Lower leg skin (tissue), 3 donors: ENCODE measurements at regions not wholly inside any gene's neighbourhood (a gene's known extent, or its start where the extent isn't known, plus 50 kb on each side); places are given as distances from the start of the nearest gene placed in this dataset.

Experiments used
- POLR2A ChIP-seq, 2 donors: fragments of 450-650 bp; IDR thresholded peaks; one replicate each; pipeline ENCODE4 v1.6.1; 2016 to 2017; ENCODE audit warnings: antibody characterized with exemption in 2 of 2, mild to moderate bottlenecking in 1 of 2, moderate library complexity in 1 of 2
- TF ChIP-seq, protein P1 (sequence below), 3 donors: fragments of 450-650 bp; IDR thresholded peaks; one replicate each; pipeline ENCODE4 v1.5.1; 2016; ENCODE audit warnings: antibody characterized with exemption in 3 of 3, mild to moderate bottlenecking in 3 of 3, moderate library complexity in 2 of 3

DNA sequence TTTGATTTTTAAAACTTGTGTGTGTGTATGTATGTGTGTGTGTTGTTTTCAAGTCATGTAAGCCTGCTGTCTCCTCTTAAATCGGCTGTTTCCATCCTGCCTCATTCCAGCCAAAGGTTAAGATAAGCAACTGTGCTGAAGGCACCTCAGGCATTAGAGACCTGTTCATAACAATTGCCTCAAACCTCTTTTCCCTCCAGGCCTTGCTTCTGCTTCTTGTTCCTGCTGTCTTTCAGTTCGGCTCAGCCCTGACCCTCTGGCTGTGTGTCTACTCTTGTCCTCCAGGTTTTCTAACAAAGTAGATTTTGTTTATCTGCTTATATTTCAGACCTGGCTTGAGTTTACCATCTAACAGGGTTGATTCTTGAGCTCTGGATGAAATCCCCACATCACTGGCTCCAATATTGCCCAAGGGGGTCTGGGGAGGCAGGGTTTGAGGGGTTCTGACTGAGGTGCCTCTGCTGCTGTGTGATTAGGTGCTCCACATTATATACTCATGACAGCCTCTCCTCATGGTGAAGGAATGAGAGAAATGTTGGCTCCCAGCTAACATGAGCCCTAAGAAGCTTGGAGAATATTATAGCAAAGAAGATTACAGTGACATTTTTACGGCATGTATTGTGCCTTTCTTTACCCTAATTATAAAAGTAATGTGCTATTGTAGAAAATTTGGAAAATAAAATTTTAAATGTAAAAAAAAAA lies 229.7 kb upstream of the PIK3R1 start:
- TF ChIP-seq, protein P1, sequence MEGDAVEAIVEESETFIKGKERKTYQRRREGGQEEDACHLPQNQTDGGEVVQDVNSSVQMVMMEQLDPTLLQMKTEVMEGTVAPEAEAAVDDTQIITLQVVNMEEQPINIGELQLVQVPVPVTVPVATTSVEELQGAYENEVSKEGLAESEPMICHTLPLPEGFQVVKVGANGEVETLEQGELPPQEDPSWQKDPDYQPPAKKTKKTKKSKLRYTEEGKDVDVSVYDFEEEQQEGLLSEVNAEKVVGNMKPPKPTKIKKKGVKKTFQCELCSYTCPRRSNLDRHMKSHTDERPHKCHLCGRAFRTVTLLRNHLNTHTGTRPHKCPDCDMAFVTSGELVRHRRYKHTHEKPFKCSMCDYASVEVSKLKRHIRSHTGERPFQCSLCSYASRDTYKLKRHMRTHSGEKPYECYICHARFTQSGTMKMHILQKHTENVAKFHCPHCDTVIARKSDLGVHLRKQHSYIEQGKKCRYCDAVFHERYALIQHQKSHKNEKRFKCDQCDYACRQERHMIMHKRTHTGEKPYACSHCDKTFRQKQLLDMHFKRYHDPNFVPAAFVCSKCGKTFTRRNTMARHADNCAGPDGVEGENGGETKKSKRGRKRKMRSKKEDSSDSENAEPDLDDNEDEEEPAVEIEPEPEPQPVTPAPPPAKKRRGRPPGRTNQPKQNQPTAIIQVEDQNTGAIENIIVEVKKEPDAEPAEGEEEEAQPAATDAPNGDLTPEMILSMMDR (IDR thresholded peaks at IDR 0.05) = no peak
- TF ChIP-seq POLR2A (IDR thresholded peaks at IDR 0.05) = no peak
